Adrenal gland (tissue), 5 donors: ENCODE measurements at regions not wholly inside any gene's neighbourhood (a gene's known extent, or its start where the extent isn't known, plus 50 kb on each side); places are given as distances from the start of the nearest gene placed in this dataset.
"Not testable (repeated sequence)": the region's sequence is repeated elsewhere in the genome, so short reads cannot be mapped to it uniquely, and the experiment has no call there.

Experiments used
- CTCF ChIP-seq, 6 experiments: fragments of 450-650 bp in 4 of 6; fragments of 200-600 bp in 2 of 6; sonication (generic) in 1 of 6; IDR thresholded peaks; 1 replicate in 5 of 6; 2 replicates in 1 of 6; pipeline versions ENCODE4 v1.5.1 to v1.8.0; 2016 to 2021; ENCODE audit warnings: antibody characterized with exemption in 6 of 6, mild to moderate bottlenecking in 2 of 6, moderate library complexity in 1 of 6
- POLR2A ChIP-seq, 2 donors: fragments of 450-650 bp; IDR thresholded peaks; one replicate each; pipeline ENCODE4 v1.6.1; 2017; ENCODE audit warnings: antibody characterized with exemption in 2 of 2, mild to moderate bottlenecking in 2 of 2, moderate library complexity in 1 of 2
- donor health status: DM: no; HTN: no; CAD: no.

- not testable (repeated sequence) for TF ChIP-seq CTCF, POLR2A (IDR thresholded peaks at IDR 0.05)
These were observed 188.1 kb upstream of the EDNRA start for GRCh38 chr4:147292604-147293313.
